ENCODE measurements at regions not wholly inside any gene's neighbourhood (a gene's known extent, or its start where the extent isn't known, plus 50 kb on each side); places are given as distances from the start of the nearest gene placed in this dataset.

- TF ChIP-seq, protein P1, sequence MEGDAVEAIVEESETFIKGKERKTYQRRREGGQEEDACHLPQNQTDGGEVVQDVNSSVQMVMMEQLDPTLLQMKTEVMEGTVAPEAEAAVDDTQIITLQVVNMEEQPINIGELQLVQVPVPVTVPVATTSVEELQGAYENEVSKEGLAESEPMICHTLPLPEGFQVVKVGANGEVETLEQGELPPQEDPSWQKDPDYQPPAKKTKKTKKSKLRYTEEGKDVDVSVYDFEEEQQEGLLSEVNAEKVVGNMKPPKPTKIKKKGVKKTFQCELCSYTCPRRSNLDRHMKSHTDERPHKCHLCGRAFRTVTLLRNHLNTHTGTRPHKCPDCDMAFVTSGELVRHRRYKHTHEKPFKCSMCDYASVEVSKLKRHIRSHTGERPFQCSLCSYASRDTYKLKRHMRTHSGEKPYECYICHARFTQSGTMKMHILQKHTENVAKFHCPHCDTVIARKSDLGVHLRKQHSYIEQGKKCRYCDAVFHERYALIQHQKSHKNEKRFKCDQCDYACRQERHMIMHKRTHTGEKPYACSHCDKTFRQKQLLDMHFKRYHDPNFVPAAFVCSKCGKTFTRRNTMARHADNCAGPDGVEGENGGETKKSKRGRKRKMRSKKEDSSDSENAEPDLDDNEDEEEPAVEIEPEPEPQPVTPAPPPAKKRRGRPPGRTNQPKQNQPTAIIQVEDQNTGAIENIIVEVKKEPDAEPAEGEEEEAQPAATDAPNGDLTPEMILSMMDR (IDR thresholded peaks at IDR 0.05; ENCODE audit: extremely low read depth, low read depth, low read length) = no peak
- no peak for DNase-seq (ENCODE audit: insufficient read length, low spot score, missing footprints)
- H3K79me2 ChIP-seq (ENCODE audit: insufficient read depth, low read length) = no peaks in the 10 kb centered on the region
- no peaks in the 10 kb centered on the region for H3K36me3 ChIP-seq (ENCODE audit: insufficient read depth, low read length)
- H2AFZ ChIP-seq (ENCODE audit: low read length) = no peak overlapping the region
- no peak overlapping the region for H3K27ac ChIP-seq (ENCODE audit: low read depth, low read length)
- H3K27me3 ChIP-seq (ENCODE audit: insufficient read depth, low read length) = no peaks in the 10 kb centered on the region
- peaks cover 4% of the 10 kb centered on the region for H3K4me1 ChIP-seq (ENCODE audit: insufficient read depth, low read length)
- no peaks in the 10 kb centered on the region for H4K20me1 ChIP-seq (ENCODE audit: insufficient read depth, low read length)
- H3K4me3 ChIP-seq (ENCODE audit: insufficient read depth, low read length) = no peak overlapping the region
- H3K4me2 ChIP-seq (ENCODE audit: insufficient read depth, low read length) = no peak overlapping the region
- H3K9me3 ChIP-seq (ENCODE audit: low read depth, low read length) = no peaks in the 10 kb centered on the region
Observed at GRCh38 chr2:195456771-195457170, 200.3 kb upstream of the SLC39A10 start.

DNA sequence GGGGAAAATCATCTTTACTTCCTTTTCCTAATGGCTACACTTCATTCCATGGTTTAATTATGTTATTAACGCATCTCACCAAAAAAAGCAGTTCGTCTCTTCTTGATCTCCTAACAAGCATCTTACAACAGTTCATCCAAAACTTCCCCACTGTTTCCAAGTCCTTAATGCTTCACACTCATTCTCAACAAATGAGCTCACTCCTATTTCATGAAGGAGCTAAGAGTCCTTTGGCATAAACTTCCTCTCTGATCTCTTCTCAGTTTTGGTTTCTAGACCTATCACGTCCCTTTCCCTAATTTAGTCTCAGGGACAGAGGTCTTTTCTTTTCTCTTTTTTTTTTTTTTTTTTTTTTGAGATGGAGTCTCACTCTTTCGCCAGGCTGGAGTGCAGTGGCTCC is 205.9 kb upstream of the SLC39A10 start:
- no peaks in the 10 kb centered on the region for H3K4me1 ChIP-seq (ENCODE audit: insufficient read depth, low read length)
- DNase-seq (ENCODE audit: insufficient read length, low spot score, missing footprints) = no peak
- H3K36me3 ChIP-seq (ENCODE audit: insufficient read depth, low read length) = no peaks in the 10 kb centered on the region
- no peak overlapping the region for H2AFZ ChIP-seq (ENCODE audit: low read length)
- H3K27me3 ChIP-seq (ENCODE audit: insufficient read depth, low read length) = no peaks in the 10 kb centered on the region
- peak overlapping the region; percentile 42 for H3K4me2 ChIP-seq (ENCODE audit: insufficient read depth, low read length)
- TF ChIP-seq, protein P1 (IDR thresholded peaks at IDR 0.05; ENCODE audit: extremely low read depth, low read depth, low read length) = no peak
- no peaks in the 10 kb centered on the region for H3K79me2 ChIP-seq (ENCODE audit: insufficient read depth, low read length)
- H4K20me1 ChIP-seq (ENCODE audit: insufficient read depth, low read length) = no peaks in the 10 kb centered on the region
- no peak overlapping the region for H3K4me3 ChIP-seq (ENCODE audit: insufficient read depth, low read length)
- no peaks in the 10 kb centered on the region for H3K9me3 ChIP-seq (ENCODE audit: low read depth, low read length)
- H3K27ac ChIP-seq (ENCODE audit: low read depth, low read length) = no peak overlapping the region

GRCh38 chr2:195450552-195451113 is 206.4 kb upstream of the SLC39A10 start:
- no peaks in the 10 kb centered on the region for H3K27me3 ChIP-seq (ENCODE audit: insufficient read depth, low read length)
- H3K36me3 ChIP-seq (ENCODE audit: insufficient read depth, low read length) = no peaks in the 10 kb centered on the region
- H4K20me1 ChIP-seq (ENCODE audit: insufficient read depth, low read length) = no peaks in the 10 kb centered on the region
- DNase-seq (ENCODE audit: insufficient read length, low spot score, missing footprints) = no peak
- H3K27ac ChIP-seq (ENCODE audit: low read depth, low read length) = no peak overlapping the region
- no peak overlapping the region for H3K4me2 ChIP-seq (ENCODE audit: insufficient read depth, low read length)
- no peaks in the 10 kb centered on the region for H3K9me3 ChIP-seq (ENCODE audit: low read depth, low read length)
- no peak overlapping the region for H3K4me3 ChIP-seq (ENCODE audit: insufficient read depth, low read length)
- no peak overlapping the region for H2AFZ ChIP-seq (ENCODE audit: low read length)
- H3K79me2 ChIP-seq (ENCODE audit: insufficient read depth, low read length) = no peaks in the 10 kb centered on the region
- TF ChIP-seq, protein P1 (IDR thresholded peaks at IDR 0.05; ENCODE audit: extremely low read depth, low read depth, low read length) = no peak
- H3K4me1 ChIP-seq (ENCODE audit: insufficient read depth, low read length) = no peaks in the 10 kb centered on the region

- Histone ChIP-seq H3K4me2 (ENCODE audit: insufficient read depth, low read length) (no peak overlapping the region), H3K4me3 (ENCODE audit: insufficient read depth, low read length) (no peak overlapping the region), H4K20me1 (ENCODE audit: insufficient read depth, low read length) (no peaks in the 10 kb centered on the region), H3K36me3 (ENCODE audit: insufficient read depth, low read length) (no peaks in the 10 kb centered on the region), H3K27me3 (ENCODE audit: insufficient read depth, low read length) (no peaks in the 10 kb centered on the region), H3K9me3 (ENCODE audit: low read depth, low read length) (no peaks in the 10 kb centered on the region), H3K79me2 (ENCODE audit: insufficient read depth, low read length) (no peaks in the 10 kb centered on the region), H3K4me1 (ENCODE audit: insufficient read depth, low read length) (no peaks in the 10 kb centered on the region), H2AFZ (ENCODE audit: low read length) (no peak overlapping the region), H3K27ac (ENCODE audit: low read depth, low read length) (no peak overlapping the region)
- TF ChIP-seq, protein P1 (IDR thresholded peaks at IDR 0.05; ENCODE audit: extremely low read depth, low read depth, low read length) = no peak
- DNase-seq (ENCODE audit: insufficient read length, low spot score, missing footprints) = no peak
Observed at GRCh38 chr2:195447323-195447975, 209.6 kb upstream of the SLC39A10 start.

Data from osteoblast (primary cell).